HCT116 (cell line): ENCODE measurements at regions not wholly inside any gene's neighbourhood (a gene's known extent, or its start where the extent isn't known, plus 50 kb on each side); places are given as distances from the start of the nearest gene placed in this dataset.

Source experiments
- CTCF ChIP-seq, 3 experiments: fragments of 200-600 bp in 1 of 3; sonication (generic) in 1 of 3; IDR thresholded peaks in 2 of 3; conservative IDR thresholded peaks in 1 of 3; 2 replicates each; pipeline ENCODE4 v1.5.1; 2012 to 2017; ENCODE audit warnings: low read depth in 2 of 3, low read length in 2 of 3, antibody characterized with exemption in 1 of 3, borderline replicate concordance in 1 of 3, control low read depth in 1 of 3, mild to moderate bottlenecking in 1 of 3, mixed read lengths in 1 of 3, mixed run types in 1 of 3, moderate library complexity in 1 of 3; ENCODE audit not compliant: insufficient read depth in 1 of 3
- EGR1 ChIP-seq: IDR thresholded peaks from 2 replicates; pipeline ENCODE4 v1.6.1; 2012; ENCODE audit warnings: low read depth
- EZH2 ChIP-seq: fragments of 200-600 bp; sonication (generic); IDR thresholded peaks from 2 replicates; pipeline ENCODE4 v1.6.1; 2017; ENCODE audit warnings: antibody characterized with exemption, mixed run types
- EZH2phosphoT487 ChIP-seq: fragments of 200-600 bp; IDR thresholded peaks from 2 replicates; pipeline ENCODE4 v1.6.1; 2018; ENCODE audit warnings: antibody characterized with exemption, borderline replicate concordance
- JUND ChIP-seq: IDR thresholded peaks from 2 replicates; pipeline ENCODE4 v1.6.1; 2012
- MAX ChIP-seq: IDR thresholded peaks from 2 replicates; pipeline ENCODE4 v1.6.1; 2012
- POLR2A ChIP-seq: IDR thresholded peaks from 2 replicates; pipeline ENCODE4 v1.7.0; 2011; ENCODE audit warnings: borderline replicate concordance; ENCODE audit not compliant: insufficient read depth, insufficient read length; ENCODE audit errors: extremely low read depth
- POLR2AphosphoS5 ChIP-seq: IDR thresholded peaks from 2 replicates; pipeline ENCODE4 v1.6.1; 2011; ENCODE audit warnings: mild to moderate bottlenecking, low read depth, low read length, moderate library complexity
- RAD21 ChIP-seq: IDR thresholded peaks from 2 replicates; pipeline ENCODE4 v1.6.1; 2012; ENCODE audit warnings: low read depth, mild to moderate bottlenecking
- SIN3A ChIP-seq: IDR thresholded peaks from 2 replicates; pipeline ENCODE4 v1.6.1; 2012; ENCODE audit warnings: low read depth
- ZBTB33 ChIP-seq: IDR thresholded peaks from 2 replicates; pipeline ENCODE4 v1.6.1; 2011; ENCODE audit warnings: mild to moderate bottlenecking, low read length, moderate library complexity; ENCODE audit not compliant: insufficient replicate concordance; ENCODE audit errors: extremely low read depth
- ZFX ChIP-seq: fragments of 450-650 bp; IDR thresholded peaks from 2 replicates; pipeline ENCODE4 v1.6.1; 2017

GRCh38 chr2:41727711-41728110 is 320.1 kb upstream of the PKDCC start:
- TF ChIP-seq POLR2AphosphoS5 = no peak
- TF ChIP-seq JUND = no peak
- TF ChIP-seq CTCF (IDR thresholded peaks at IDR 0.05 in 2 of 3, conservative IDR thresholded peaks at IDR 0.05 in 1 of 3; ENCODE audit: borderline replicate concordance in 1 of 3, insufficient read depth in 1 of 3, low read depth in 2 of 3, low read length in 2 of 3) = no peak
- no peak for TF ChIP-seq EZH2
- no peak for TF ChIP-seq RAD21
- TF ChIP-seq POLR2A = no peak
- TF ChIP-seq SIN3A = no peak
- no peak for TF ChIP-seq ZFX
- no peak for TF ChIP-seq ZBTB33
- no peak for TF ChIP-seq MAX
- TF ChIP-seq EGR1 = no peak
- TF ChIP-seq EZH2phosphoT487 = no peak
